GM19463 (cell line): ENCODE measurements at regions not wholly inside any gene's neighbourhood (a gene's known extent, or its start where the extent isn't known, plus 50 kb on each side); places are given as distances from the start of the nearest gene placed in this dataset.
"Not testable (repeated sequence)": the region's sequence is repeated elsewhere in the genome, so short reads cannot be mapped to it uniquely, and the experiment has no call there.

Experiments
- ATAC-seq: cut with Tn5 transposase; IDR thresholded peaks from one replicate; pipeline ENCODE4 v1.9.1; 2021; ENCODE audit warnings: mild to moderate bottlenecking, moderate library complexity; ENCODE audit not compliant: unreplicated experiment

DNA sequence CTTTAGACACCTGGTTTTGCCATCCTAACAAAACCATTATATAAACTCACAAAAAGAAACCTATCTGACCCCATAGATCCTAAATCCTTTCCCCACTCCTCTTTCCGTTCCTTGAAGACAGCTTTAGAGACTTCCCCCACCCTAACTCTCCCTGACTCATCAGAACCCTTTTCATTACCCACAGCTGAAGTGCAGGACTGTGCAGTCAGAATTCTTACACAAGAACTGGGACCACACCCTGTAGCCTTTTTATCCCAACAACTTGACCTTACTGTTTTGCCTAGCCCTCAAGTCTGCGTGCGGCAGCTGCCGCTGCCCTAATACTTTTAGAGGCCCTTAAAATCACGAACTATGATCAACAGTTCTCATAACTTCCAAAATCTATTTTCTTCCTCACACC lies 254.9 kb upstream of the GULP1 start:
- ATAC-seq, result not testable (repeated sequence)

DNA sequence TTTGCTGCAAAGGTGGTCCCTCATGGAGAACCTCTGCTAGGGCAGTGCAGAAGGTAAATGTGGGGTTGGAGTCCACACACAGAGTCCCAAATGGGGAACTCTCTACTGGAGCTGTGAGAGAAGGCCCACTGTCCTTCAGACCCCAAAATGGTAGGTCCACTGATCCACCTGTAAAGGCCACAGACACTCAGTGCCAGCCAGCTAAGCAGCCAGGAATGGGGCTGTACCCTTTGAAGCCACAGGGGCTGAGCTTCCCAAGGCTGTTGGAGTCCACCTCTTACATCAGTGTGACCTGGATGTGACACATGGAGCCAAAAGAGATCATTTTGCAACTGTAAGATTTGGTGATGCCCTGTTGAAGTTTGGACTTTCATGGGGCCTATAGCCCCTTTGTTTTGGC lies 252.4 kb upstream of the GULP1 start:
- no peak for ATAC-seq

DNA sequence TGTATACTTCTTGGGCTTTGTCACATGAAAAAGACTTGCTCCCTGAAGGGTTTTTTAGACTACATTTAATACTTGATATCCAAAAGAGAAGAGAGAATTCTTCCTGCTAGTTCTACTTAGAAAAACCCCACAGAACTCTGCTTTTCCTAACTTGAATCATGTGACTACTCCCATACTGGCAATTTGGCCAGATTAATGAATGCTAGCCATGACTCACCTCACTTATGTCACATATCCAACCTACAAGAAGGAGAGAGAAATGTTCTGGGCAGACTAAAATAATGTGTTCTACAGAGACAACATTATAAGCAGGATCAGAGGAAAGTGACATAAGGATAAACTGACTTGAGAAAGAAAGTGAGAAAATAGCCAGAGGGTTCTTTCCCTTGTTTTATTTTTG lies 249.3 kb upstream of the GULP1 start:
- no peak for ATAC-seq

DNA sequence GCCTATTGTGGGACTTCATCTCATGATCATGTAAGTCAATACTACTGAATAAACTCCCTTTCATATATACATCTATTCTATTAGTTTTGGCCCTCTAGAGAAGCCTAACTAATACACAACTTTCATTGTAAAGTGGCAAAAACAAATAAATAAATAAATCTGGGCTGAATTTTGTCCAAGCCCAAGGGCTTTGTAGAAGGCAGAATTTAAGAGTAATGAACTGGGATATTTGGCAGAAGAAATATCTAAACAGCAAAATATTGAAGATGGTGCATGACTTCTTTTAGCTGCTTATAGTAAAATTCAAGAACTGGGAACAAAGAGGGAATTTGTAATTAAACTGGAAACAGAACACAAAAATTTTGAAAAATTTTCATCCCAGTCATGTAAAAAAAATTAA lies 246.7 kb upstream of the GULP1 start:
- no peak for ATAC-seq

DNA sequence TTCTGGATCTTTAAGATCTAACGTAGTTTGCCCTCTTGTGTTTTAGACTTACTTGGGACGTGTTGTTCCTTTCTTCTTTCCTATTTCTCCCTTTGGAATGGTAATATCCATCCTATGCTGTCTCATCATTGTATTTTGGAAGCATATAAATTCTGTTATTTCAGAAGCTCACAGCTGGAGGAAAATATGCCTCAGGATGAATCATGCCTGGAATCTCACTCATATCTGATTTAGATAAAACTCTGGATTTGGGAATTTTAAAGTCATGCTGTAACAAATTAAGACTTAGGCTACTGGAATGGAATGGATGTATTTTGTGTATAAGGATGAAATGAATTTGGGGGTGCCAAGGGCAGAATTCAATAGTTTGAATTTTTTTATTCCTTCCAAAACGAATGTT lies 245.2 kb upstream of the GULP1 start:
- ATAC-seq, result no peak

DNA sequence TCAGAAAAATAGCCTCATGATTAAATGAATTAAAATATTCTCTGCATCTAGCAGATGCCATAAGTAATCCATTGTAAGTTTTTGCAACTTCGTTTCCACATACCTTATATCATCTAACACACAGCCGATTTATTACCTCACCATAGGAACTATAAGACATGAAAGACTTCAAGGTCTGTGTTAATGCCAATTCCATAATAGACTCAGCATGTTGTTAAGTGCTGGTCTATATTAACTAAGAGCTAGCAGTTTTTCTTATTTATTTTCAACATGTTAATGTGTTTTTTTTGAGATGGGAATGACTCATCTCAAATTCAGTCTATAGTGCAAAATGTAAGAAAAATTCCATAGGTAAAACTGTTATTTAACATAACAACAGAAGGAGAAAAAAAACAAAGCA lies 243.9 kb upstream of the GULP1 start:
- no peak for ATAC-seq

DNA sequence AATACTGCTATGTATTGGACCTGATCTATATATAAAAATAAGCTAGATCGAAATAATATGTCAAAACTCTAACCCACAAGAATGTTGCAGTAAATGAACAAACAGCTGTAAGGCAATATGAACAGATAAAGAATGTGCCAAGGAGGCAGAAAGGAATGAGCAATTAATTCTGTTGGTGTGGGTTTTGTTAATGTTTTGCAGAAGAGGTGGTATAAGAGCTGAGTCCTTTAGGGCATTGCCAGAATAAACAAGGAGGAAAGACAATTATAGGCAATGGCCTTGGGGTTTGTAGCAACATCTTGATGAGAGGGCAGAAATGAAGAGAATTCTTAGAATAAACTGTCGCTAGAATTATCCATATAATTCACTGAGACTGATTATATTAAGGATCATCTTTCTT lies 240.9 kb upstream of the GULP1 start:
- no peak for ATAC-seq

DNA sequence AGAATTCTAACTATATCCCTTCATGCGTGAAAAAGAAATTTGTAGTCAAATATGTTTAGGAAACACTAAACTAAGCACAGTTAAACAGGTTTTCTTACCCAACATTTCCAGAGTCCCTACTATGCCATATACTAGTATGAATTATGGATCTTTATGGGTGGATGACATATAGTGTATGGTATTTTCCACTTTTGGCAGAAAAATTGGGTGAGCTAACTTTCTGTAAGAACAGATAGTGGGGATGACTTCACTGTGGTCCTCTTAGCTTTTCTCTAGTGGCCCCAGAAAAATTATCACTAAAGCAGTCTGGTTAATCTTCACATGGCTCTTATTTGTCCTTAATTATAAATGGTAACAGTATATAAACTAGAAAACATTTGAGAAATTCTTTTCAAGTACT lies 240.0 kb upstream of the GULP1 start:
- no peak for ATAC-seq

DNA sequence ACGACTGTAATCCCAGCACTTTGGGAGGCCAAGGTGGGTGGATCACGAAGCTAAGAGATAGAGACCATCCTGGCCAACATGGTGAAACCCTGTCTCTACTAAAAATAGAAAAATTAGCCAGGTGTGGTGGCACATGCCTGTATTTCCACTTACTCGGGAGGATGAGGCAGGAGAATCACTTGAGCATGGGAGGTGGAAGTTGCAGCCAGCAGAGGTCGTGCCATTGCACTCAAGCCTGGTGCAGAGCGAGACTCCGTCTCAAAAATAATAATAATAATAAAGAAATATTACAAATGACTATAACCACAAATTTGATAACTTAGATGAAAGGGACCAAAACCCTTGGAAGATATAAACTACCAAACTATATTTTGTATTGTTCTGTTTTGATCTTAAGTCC lies 226.3 kb upstream of the GULP1 start:
- no peak for ATAC-seq

DNA sequence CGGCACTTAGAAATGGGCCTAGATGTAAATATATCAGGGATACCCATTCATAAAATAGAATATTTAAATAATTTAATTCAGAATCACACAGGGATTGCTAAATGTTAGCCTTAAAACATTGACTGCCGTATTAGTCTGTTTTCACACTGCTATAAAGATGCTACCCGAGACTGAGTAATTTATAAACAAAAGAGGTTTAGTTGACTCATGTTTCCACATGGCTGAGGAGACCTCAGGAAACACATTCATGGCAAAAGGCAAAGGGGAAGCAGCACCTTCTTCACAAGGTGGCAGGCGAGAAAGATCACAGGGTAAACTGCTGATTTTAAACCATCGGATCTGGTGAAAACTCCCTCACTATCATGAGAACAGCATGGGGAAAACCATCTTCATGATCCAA lies 223.6 kb upstream of the GULP1 start:
- no peak for ATAC-seq

DNA sequence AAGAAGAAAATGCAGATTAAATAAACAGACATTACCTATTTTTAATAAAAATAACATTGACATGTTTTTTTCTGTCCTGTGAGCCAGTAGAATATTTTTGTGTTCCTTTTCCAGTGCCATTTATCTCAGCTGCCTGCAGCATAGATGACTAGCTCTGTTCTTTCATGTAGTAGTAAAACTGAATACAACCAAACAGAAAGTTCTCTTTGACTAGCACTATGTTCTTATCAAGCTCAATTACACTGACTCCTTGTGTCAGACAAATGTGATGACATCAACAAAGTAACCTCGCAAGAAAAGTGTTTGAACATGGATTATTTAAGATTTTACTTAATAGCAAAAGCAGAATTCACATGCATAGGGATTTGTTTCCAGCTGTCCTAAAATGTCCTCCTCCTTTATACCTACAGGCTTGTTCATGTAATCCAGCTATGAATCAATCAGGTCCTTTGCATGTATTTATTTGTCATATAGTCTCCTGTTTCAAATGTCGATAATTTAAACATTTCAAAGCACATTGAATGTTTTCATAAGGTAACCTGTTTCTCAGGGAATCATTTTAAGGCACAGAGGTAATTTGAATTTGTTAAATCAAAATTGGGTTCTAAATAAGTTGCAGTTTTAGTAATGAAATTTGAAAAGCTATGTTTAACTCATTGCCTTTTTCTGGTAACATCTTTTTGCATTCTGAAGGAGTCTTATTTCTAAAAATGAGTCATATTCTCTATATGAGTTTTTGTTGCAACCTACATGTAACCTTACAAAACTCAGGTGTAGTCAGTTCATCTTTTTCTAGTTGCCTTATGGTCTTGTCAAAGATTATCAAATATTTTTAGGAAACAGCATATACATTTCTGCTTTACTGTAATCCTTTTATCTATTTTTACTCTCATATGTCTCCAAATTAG lies 215.3 kb upstream of the GULP1 start:
- no peak for ATAC-seq

DNA sequence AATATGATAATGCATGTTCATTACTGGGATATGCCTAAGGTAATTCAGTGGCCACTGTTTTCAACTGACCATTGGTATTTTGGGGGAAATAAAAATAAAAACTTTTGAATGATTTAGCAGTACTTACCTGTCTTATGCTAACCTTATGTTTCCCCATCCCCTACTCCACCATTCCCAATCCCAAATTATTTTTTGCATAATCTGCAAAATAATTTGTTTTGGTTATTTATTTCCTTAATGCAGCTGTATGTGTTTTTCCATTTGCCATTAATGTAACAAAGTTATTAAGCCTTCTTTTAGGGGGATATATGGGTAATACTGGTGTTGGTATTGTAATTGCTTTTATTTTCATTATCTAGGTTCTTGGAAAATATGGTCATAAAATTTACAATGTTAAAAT lies 213.9 kb upstream of the GULP1 start:
- ATAC-seq, result no peak

DNA sequence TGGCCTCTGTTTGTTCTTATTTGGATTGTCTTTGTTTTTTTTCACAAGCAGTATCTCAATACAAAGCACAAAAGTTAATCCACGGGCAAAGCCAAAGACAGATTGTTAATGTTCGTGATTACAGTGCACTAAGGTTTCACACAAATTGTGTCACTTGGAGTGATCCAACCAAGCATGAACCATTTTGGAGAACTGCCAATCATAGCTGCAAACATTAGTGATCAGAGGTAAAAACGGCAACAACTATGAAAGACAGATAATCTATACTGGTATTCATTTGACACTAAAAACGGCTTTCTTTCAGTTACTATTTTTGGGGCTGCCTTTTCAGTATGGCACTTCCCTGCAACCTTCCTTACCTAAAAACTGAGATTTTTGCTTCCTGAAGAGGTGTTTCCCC lies 213.1 kb upstream of the GULP1 start:
- ATAC-seq, result no peak

DNA sequence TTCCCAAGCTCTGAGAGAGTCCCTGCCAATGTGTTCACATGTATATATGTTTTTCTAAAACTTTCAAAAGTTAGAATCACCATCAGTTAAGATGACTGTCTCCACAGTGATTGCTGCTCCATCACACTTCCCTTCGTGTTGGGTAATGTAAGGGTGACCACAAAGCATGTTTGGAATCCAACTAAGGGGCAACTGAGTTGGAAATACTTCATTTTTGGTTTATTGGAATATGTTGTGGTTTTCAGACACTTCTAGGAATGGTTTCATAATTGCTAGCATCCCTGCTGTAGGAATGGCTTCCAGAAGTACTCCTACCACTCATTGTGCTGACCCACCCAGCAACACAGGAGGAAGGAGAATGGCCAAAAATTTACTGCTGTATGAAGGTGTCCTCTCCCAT lies 212.5 kb upstream of the GULP1 start:
- ATAC-seq, result no peak

DNA sequence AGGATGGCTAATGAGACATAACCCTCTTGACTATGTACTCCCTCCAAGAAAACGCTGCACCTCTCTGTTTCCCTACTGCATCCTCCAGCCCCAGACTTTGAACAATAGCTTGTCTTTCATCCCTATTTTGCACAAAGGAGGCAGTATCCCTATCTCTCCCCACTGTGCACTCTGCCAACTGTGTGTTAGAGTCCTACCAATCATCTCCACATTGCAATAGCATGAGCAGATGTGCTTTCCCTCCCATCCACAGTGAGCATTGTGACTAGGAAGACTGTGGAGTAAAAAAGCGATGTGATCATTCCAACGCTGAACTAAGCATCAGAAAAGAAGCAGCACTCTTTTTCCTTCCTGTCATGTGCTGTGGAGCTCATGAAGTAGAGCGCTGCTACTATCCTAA lies 206.3 kb upstream of the GULP1 start:
- ATAC-seq, result no peak

DNA sequence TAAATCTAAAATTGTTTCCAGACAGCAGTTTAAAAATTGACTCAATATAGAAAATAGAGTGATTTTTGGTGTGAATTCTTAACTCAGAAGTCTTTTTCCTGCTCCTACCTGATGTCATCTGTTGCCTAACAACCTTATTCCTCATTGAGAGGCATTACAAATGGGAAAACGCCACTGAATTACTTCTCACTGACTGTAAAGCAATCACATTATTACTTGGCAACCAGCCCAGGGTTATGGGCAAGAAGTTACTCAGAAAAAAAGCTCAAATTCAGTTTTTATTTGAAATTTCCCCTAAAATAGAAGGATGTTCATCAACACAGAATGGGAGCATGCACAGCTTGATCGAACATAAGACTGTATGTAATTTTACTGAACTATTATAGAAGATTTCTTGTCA lies 201.8 kb upstream of the GULP1 start:
- ATAC-seq, result no peak

DNA sequence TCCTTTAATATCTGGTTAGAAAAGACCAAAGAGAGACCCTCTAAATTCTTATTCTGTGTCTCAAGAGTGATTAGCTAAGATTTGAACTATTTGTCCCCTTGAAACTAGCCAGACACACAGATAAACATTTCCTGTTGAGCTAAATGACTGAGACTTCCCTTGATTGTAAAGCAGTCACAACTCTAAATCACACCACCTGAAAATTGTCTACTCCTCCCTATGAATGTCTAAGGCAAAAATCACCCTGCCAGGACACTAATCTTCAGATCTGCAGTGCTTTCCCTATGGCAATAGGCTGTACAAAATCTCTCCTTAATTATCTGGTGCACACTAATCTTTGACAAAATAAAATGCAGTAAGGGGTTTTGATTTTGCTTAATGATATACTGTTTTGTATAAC lies 200.5 kb upstream of the GULP1 start:
- no peak for ATAC-seq

DNA sequence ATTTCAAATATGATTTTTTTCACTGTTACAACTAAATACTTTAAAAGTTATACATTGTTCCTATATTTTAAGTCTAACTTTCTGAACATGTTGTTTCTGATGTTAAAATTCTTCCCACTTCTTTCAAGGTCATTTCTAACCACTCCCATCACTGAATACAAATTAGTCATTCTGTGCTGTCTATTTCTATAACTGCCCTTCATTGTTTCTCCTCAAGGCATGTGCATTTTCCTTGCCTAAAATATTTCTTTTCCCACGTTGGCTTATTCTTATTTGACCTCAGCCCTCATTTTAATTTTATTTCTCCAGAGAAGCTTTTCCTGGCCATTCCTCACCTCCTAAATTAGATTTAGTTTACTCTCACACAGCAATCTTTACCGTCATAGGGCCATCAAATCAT lies 198.9 kb upstream of the GULP1 start:
- no peak for ATAC-seq

DNA sequence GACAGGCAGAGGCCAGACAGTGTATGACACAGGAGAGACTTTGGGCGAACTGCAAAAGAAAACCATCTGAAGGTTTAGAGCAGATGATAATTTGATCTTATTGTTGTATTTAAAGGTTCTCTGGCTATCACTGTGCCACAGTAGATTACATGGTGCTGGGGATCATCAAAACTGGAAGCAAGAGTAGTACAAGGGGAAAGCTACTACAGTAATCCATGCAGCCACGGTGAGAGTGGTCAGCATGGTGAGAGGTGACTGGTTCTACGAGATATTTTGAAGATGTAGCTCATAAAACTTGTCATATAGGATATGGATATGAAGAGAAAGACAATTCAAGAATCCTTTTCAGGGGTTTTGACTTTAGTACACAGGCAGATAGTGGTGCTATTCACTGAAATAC lies 194.8 kb upstream of the GULP1 start:
- ATAC-seq, result no peak

DNA sequence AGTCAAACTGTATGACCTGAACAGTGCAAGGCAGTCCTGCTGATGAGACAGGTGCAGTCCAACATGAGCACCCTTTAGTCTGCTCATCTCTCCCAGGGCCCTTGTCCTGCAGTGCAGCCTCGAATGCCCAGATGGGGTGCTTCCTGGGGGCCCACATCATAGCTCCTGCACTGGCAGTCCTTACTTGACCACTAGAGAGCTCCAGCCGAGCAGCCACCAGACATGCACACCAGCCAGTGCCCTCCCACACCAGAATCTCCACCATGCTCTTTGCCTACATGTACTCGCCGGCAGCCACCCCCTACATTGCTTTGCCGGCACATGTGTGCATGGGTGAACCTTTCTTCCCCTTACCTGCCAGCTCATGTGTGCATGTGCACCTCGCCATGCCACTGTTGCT lies 188.8 kb upstream of the GULP1 start:
- ATAC-seq, result no peak

DNA sequence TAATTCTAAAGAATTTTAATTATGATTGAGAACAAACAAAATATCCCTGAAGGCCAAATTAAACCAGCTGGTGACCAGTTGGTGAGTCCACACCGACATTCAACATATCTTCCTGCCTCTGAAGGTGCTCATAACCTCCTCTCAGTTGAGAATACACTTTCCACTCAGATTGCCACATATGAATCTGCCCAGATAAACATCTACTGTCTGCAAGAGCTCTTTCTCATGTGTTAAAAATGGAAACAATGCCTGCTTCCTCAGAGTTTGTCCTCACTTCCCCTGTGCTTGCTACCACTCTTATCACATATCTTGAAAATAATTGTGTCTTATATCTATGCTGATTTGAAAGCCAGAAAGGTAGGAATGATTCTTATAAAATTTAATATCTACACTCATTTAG lies 177.7 kb upstream of the GULP1 start:
- ATAC-seq, result no peak

DNA sequence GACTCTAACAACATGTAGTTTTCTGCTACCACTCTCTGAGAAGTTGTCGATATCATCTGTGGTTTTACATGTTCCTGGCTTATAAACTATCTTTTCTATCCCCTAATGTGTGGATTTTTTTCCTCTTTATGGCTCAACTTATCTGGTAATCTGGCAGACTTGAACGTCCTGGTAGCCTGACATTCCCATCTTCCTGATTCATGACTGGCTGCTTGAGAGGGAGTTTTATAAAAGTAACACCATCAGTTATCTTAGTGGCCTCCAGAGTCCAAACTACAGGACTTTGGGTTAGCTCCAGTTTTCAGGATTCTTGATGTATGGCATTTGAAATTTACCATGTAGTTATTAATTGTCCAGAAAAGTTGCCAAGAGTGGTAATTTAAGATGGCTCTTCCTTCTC lies 174.0 kb upstream of the GULP1 start:
- no peak for ATAC-seq

DNA sequence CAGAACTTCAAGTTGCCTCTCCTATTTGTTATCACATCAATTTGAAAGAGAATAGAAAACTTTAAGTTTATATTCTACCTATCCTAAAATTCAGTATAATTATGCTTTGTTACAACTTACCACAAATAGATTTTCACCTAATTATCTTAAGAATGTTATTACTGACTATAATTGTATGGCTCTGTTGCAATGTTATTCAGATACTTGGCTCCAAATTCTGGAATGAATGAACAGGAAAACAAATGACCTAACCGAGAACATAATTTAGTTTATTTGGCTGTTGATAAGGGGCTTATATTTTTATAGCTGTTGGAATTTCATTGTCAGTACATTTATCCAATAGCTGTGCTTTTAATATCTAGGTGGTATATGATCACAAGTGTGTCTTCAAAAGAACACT lies 173.2 kb upstream of the GULP1 start:
- ATAC-seq, result no peak
